ENCODE measurements at regions not wholly inside any gene's neighbourhood (a gene's known extent, or its start where the extent isn't known, plus 50 kb on each side); places are given as distances from the start of the nearest gene placed in this dataset.

GRCh38 chrX:65859299-65859698 is 180.6 kb downstream of the VSIG4 start:
- Histone ChIP-seq H3K14ac (ENCODE audit: insufficient read length) (no peak overlapping the region), H4K91ac (replicated peaks; ENCODE audit: insufficient read length, low read length) (no peak overlapping the region), H3K27me3 (replicated peaks in 1 of 4; ENCODE audit: control insufficient read depth in 3 of 4, extremely low read depth in 1 of 4, insufficient read depth in 3 of 4, low read length in 3 of 4) (no peaks in the 10 kb centered on the region), H3K9ac (replicated peaks in 1 of 4; ENCODE audit: extremely low read depth in 1 of 4, low read depth in 3 of 4, low read length in 3 of 4) (no peak overlapping the region), H3K9me3 (ENCODE audit: insufficient read depth in 2 of 2, low read depth in 1 of 2, low read length in 1 of 2) (peaks cover 6 to 31% of the 10 kb centered on the region in 2 experiments; a peak in 3 of 4 replicates), H4K5ac (ENCODE audit: insufficient read length, low read depth, low read length) (no peak overlapping the region), H2BK15ac (ENCODE audit: low read length) (no peak overlapping the region), H2BK120ac (replicated peaks; ENCODE audit: low read depth, low read length) (no peak overlapping the region), H2AFZ (ENCODE audit: low read length) (no peak overlapping the region), H2AK5ac (ENCODE audit: low read depth, low read length) (no peak overlapping the region), H4K20me1 (replicated peaks in 1 of 2; ENCODE audit: control insufficient read depth in 1 of 2, insufficient read depth in 2 of 2, low read length in 2 of 2) (no peaks in the 10 kb centered on the region), H3K27ac (ENCODE audit: low read depth, low read length) (no peak overlapping the region), H3K23me2 (ENCODE audit: low read depth, low read length) (no peaks in the 10 kb centered on the region), H3K23ac (ENCODE audit: insufficient read length) (no peak overlapping the region), H4K8ac (ENCODE audit: extremely low read depth, insufficient read depth, low read length) (no peak overlapping the region), H3K18ac (ENCODE audit: extremely low read depth, low read length) (no peak overlapping the region), H3K36me3 (ENCODE audit: control insufficient read depth in 2 of 4, insufficient read depth in 4 of 4, low read length in 3 of 4) (no peaks in the 10 kb centered on the region), H3K79me2 (ENCODE audit: control insufficient read depth in 1 of 2, insufficient read depth in 2 of 2, low read length in 2 of 2) (no peaks in the 10 kb centered on the region), H3K56ac (replicated peaks; ENCODE audit: insufficient read length, low read depth, low read length) (no peak overlapping the region), H2BK20ac (ENCODE audit: low read length) (no peak overlapping the region), H2BK12ac (ENCODE audit: low read depth, low read length) (no peak overlapping the region), H3K4me2 (ENCODE audit: insufficient read depth in 1 of 2, low read depth in 2 of 2, low read length in 2 of 2) (no peak overlapping the region), H2BK5ac (ENCODE audit: low read depth, low read length) (no peak overlapping the region), H3K4me3 (ENCODE audit: extremely low read depth in 1 of 4, insufficient read depth in 2 of 4, low read depth in 3 of 4, low read length in 4 of 4) (no peak overlapping the region), H3K4me1 (replicated peaks in 1 of 4; ENCODE audit: control insufficient read depth in 3 of 4, insufficient read depth in 4 of 4, low read length in 3 of 4) (no peaks in the 10 kb centered on the region), H3K79me1 (ENCODE audit: low read depth, low read length) (no peaks in the 10 kb centered on the region), H3K4ac (replicated peaks; ENCODE audit: insufficient read length, low read depth, low read length) (no peak overlapping the region)
- TF ChIP-seq CTBP2 (IDR thresholded peaks at IDR 0.05; ENCODE audit: borderline replicate concordance, insufficient read depth, insufficient read length, low read length) (no peak), ZNF274 (IDR thresholded peaks at IDR 0.05; ENCODE audit: borderline replicate concordance, extremely low read depth, low read length) (no peak), KDM4A (IDR thresholded peaks at IDR 0.05; ENCODE audit: low read depth, low read length, severe bottlenecking) (no peak), SP1 (IDR thresholded peaks at IDR 0.05; ENCODE audit: low read depth, low read length) (no peak), SRF (IDR thresholded peaks at IDR 0.05; ENCODE audit: low read depth, low read length) (no peak), EGR1 (IDR thresholded peaks at IDR 0.05; ENCODE audit: borderline replicate concordance, low read depth, low read length) (no peak), PHF8 (conservative IDR thresholded peaks at IDR 0.05; ENCODE audit: low read depth, low read length) (no peak), SP4 (IDR thresholded peaks at IDR 0.05; ENCODE audit: low read length) (no peak), FOSL1 (IDR thresholded peaks at IDR 0.05; ENCODE audit: insufficient read depth, low read depth, low read length) (no peak), BCL11A (IDR thresholded peaks at IDR 0.05; ENCODE audit: low read depth in 2 of 2, low read length in 2 of 2) (no peak)
- TF ChIP-seq, protein P1, sequence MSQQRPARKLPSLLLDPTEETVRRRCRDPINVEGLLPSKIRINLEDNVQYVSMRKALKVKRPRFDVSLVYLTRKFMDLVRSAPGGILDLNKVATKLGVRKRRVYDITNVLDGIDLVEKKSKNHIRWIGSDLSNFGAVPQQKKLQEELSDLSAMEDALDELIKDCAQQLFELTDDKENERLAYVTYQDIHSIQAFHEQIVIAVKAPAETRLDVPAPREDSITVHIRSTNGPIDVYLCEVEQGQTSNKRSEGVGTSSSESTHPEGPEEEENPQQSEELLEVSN (IDR thresholded peaks at IDR 0.05), result no peak
- TF ChIP-seq, protein P2, sequence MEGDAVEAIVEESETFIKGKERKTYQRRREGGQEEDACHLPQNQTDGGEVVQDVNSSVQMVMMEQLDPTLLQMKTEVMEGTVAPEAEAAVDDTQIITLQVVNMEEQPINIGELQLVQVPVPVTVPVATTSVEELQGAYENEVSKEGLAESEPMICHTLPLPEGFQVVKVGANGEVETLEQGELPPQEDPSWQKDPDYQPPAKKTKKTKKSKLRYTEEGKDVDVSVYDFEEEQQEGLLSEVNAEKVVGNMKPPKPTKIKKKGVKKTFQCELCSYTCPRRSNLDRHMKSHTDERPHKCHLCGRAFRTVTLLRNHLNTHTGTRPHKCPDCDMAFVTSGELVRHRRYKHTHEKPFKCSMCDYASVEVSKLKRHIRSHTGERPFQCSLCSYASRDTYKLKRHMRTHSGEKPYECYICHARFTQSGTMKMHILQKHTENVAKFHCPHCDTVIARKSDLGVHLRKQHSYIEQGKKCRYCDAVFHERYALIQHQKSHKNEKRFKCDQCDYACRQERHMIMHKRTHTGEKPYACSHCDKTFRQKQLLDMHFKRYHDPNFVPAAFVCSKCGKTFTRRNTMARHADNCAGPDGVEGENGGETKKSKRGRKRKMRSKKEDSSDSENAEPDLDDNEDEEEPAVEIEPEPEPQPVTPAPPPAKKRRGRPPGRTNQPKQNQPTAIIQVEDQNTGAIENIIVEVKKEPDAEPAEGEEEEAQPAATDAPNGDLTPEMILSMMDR (IDR thresholded peaks at IDR 0.05; ENCODE audit: control extremely low read depth in 1 of 3, insufficient read depth in 1 of 3, low read depth in 1 of 3, low read length in 3 of 3), result no peak
- FAIRE-seq, result no peak
- DNase-seq (ENCODE audit: low read depth in 1 of 2, low spot score in 2 of 2), result no peak
- ChIA-PET CTCF (ENCODE audit: partially characterized antibody) (no interaction called here), POLR2A (ENCODE audit: partially characterized antibody) (no interaction called here)

All from H1 (cell line).